ENCODE measurements at regions not wholly inside any gene's neighbourhood (a gene's known extent, or its start where the extent isn't known, plus 50 kb on each side); places are given as distances from the start of the nearest gene placed in this dataset.

- no peaks in the 10 kb centered on the region for H3K9me3 ChIP-seq
- no peaks in the 10 kb centered on the region for H3K9me2 ChIP-seq
- H3K36me3 ChIP-seq (replicated peaks in 1 of 2; ENCODE audit: control insufficient read depth in 1 of 2, insufficient read depth in 2 of 2, low read length in 1 of 2), result no peaks in the 10 kb centered on the region
- H3K27ac ChIP-seq (ENCODE audit: low read depth in 2 of 2, low read length in 1 of 2), result no peak overlapping the region
- H2AFZ ChIP-seq (ENCODE audit: low read depth), result no peak overlapping the region
- TF ChIP-seq FOSL2 (IDR thresholded peaks at IDR 0.05; ENCODE audit: borderline replicate concordance, low read depth), result no peak
- TF ChIP-seq MEF2A (IDR thresholded peaks at IDR 0.05; ENCODE audit: borderline replicate concordance, low read depth), result no peak
- no peak for TF ChIP-seq TAF1 (IDR thresholded peaks at IDR 0.05; ENCODE audit: borderline replicate concordance, low read depth, low read length)
- TF ChIP-seq NRF1 (IDR thresholded peaks at IDR 0.05; ENCODE audit: low read depth, low read length), result no peak
- TF ChIP-seq TEAD4 (IDR thresholded peaks at IDR 0.05; ENCODE audit: borderline replicate concordance, insufficient read depth), result no peak
- TF ChIP-seq POLR2AphosphoS5 (IDR thresholded peaks at IDR 0.05; ENCODE audit: low read depth, low read length), result no peak
- no peak for TF ChIP-seq GATA2 (CRISPR knock-in tag; IDR thresholded peaks at IDR 0.05)
- TF ChIP-seq NFIC (IDR thresholded peaks at IDR 0.05; ENCODE audit: borderline replicate concordance), result no peak
- TF ChIP-seq SIN3A (IDR thresholded peaks at IDR 0.05; ENCODE audit: borderline replicate concordance, low read depth, low read length), result no peak
- TF ChIP-seq CHD2 (IDR thresholded peaks at IDR 0.05; ENCODE audit: low read length, partially characterized antibody), result no peak
- TF ChIP-seq REST (IDR thresholded peaks at IDR 0.05; ENCODE audit: low read depth, low read length), result no peak
- POLR2A ChIA-PET, result no interaction called here
- H3K4me3 ChIP-seq (ENCODE audit: low read depth in 2 of 2, low read length in 1 of 2), result no peak overlapping the region
- no peaks in the 10 kb centered on the region for H3K79me2 ChIP-seq (ENCODE audit: insufficient read depth)
- H3K4me1 ChIP-seq (ENCODE audit: control insufficient read depth in 1 of 2, insufficient read depth in 2 of 2, low read depth in 1 of 2, low read length in 1 of 2), result peaks cover 2 to 13% of the 10 kb centered on the region in 2 experiments; a peak in 3 of 4 replicates
- no peaks in the 10 kb centered on the region for H3K27me3 ChIP-seq (ENCODE audit: insufficient read depth)
- CTCF ChIA-PET, result interaction anchor here (0.9 to 1.3 kb wide), 2 partner anchors 72 to 234 kb away, joined by 3 to 4 read pairs; no protein-coding TSS in a partner anchor
- H3K9ac ChIP-seq, result no peak overlapping the region
- H3K4me2 ChIP-seq, result no peak overlapping the region
- H3F3A ChIP-seq (replicated peaks; ENCODE audit: insufficient read depth), result peaks cover 3% of the 10 kb centered on the region
- no peaks in the 10 kb centered on the region for H4K20me1 ChIP-seq (ENCODE audit: insufficient read depth)
- no peak for DNase-seq
These were observed 128.4 kb upstream of the CREB1 start for GRCh38 chr2:207401338-207401737.

- no peak overlapping the region for H3K4me3 ChIP-seq (ENCODE audit: low read depth in 2 of 2, low read length in 1 of 2)
- H3K4me1 ChIP-seq (ENCODE audit: control insufficient read depth in 1 of 2, insufficient read depth in 2 of 2, low read depth in 1 of 2, low read length in 1 of 2), result peaks cover 6 to 7% of the 10 kb centered on the region in 2 experiments; a peak in 3 of 4 replicates
- ChIA-PET POLR2A (no interaction called here), CTCF (no interaction called here)
- no peaks in the 10 kb centered on the region for H4K20me1 ChIP-seq (ENCODE audit: insufficient read depth)
- H3K9ac ChIP-seq, result no peak overlapping the region
- H3K4me2 ChIP-seq, result no peak overlapping the region
- H3K27me3 ChIP-seq (ENCODE audit: insufficient read depth), result no peaks in the 10 kb centered on the region
- H3K79me2 ChIP-seq (ENCODE audit: insufficient read depth), result no peaks in the 10 kb centered on the region
- H3K9me2 ChIP-seq, result no peaks in the 10 kb centered on the region
- 100% methylated on average over 1 of the region's 1 CpG for WGBS (ENCODE audit: low lambda C conversion rate)
- H3F3A ChIP-seq (replicated peaks; ENCODE audit: insufficient read depth), result peaks cover 3% of the 10 kb centered on the region
- H3K36me3 ChIP-seq (replicated peaks in 1 of 2; ENCODE audit: control insufficient read depth in 1 of 2, insufficient read depth in 2 of 2, low read length in 1 of 2), result no peaks in the 10 kb centered on the region
- H3K9me3 ChIP-seq, result no peaks in the 10 kb centered on the region
- DNase-seq, result no peak
- H3K27ac ChIP-seq (ENCODE audit: low read depth in 2 of 2, low read length in 1 of 2), result no peak overlapping the region
- no peak overlapping the region for H2AFZ ChIP-seq (ENCODE audit: low read depth)
- TF ChIP-seq EP300 (IDR thresholded peaks at IDR 0.05; ENCODE audit: borderline replicate concordance in 1 of 2, low read depth in 1 of 2, low read length in 1 of 2) (no peak), GABPA (IDR thresholded peaks at IDR 0.05; ENCODE audit: low read depth) (no peak), USF1 (IDR thresholded peaks at IDR 0.05; ENCODE audit: borderline replicate concordance, low read depth) (no peak), YY1 (IDR thresholded peaks at IDR 0.05; ENCODE audit: low read depth) (no peak), USF2 (IDR thresholded peaks at IDR 0.05; ENCODE audit: borderline replicate concordance, low read depth, low read length) (no peak), POLR2AphosphoS5 (IDR thresholded peaks at IDR 0.05; ENCODE audit: low read depth, low read length) (no peak), NFIC (IDR thresholded peaks at IDR 0.05; ENCODE audit: borderline replicate concordance) (no peak), TEAD4 (IDR thresholded peaks at IDR 0.05; ENCODE audit: borderline replicate concordance, insufficient read depth) (no peak), FOXM1 (IDR thresholded peaks at IDR 0.05; ENCODE audit: low read depth) (no peak), RXRA (IDR thresholded peaks at IDR 0.05; ENCODE audit: borderline replicate concordance, low read depth) (no peak), TCF12 (IDR thresholded peaks at IDR 0.05) (no peak), FOSL2 (IDR thresholded peaks at IDR 0.05; ENCODE audit: borderline replicate concordance, low read depth) (no peak), REST (IDR thresholded peaks at IDR 0.05; ENCODE audit: low read depth, low read length) (no peak), FOXJ3 (CRISPR knock-in tag; IDR thresholded peaks at IDR 0.05) (no peak)
These were observed 126.6 kb upstream of the CREB1 start for GRCh38 chr2:207403141-207403540.
